Stimulated activated naive CD8-positive, alpha-beta T cell treated with anti-CD3 and anti-CD28 coated beads, Interleukin-15, Interleukin-2, amounts not matched to agents 100 U/mL and 50 U/mL, for 24 hours (primary cell): ENCODE measurements at regions not wholly inside any gene's neighbourhood (a gene's known extent, or its start where the extent isn't known, plus 50 kb on each side); places are given as distances from the start of the nearest gene placed in this dataset.
"Not testable (repeated sequence)": the region's sequence is repeated elsewhere in the genome, so short reads cannot be mapped to it uniquely, and the experiment has no call there.

Source experiments
- ATAC-seq: fragments of 150-1000 bp; cut with Tn5 transposase; one replicate; pipeline ENCODE4 v1.10.0; 2021
- DNase-seq: peaks from one replicate; pipeline ENCODE4 v3.0.0; 2021

GRCh38 chr10:33703501-33704213, 369.2 kb upstream of the NRP1 start:
- ATAC-seq, result no peak
- no peak for DNase-seq

GRCh38 chr10:33698033-33698432, 363.6 kb upstream of the NRP1 start:
- DNase-seq (no peak), ATAC-seq (no peak)

GRCh38 chr10:33697016-33697415, 362.5 kb upstream of the NRP1 start:
- ATAC-seq, result no peak

GRCh38 chr10:33695536-33695935, 361.1 kb upstream of the NRP1 start:
- DNase-seq (no peak), ATAC-seq (no peak)

More at GRCh38 chr10:33697016-33697415, 362.5 kb upstream of the NRP1 start:
- DNase-seq, result no peak

- not testable (repeated sequence) for ATAC-seq, DNase-seq
Measured at GRCh38 chr10:33690536-33690935, 356.1 kb upstream of the NRP1 start.

GRCh38 chr10:33688506-33688905, 354.0 kb upstream of the NRP1 start:
- ATAC-seq (no peak), DNase-seq (no peak)

GRCh38 chr10:33684211-33684611, 349.7 kb upstream of the NRP1 start:
- no peak for ATAC-seq
- no peak for DNase-seq

GRCh38 chr10:33681595-33681994, 347.1 kb upstream of the NRP1 start:
- DNase-seq (no peak), ATAC-seq (no peak)

GRCh38 chr10:33680036-33680435, 345.6 kb upstream of the NRP1 start:
- ATAC-seq (no peak), DNase-seq (no peak)

GRCh38 chr10:33676606-33677339, 342.3 kb upstream of the NRP1 start:
- ATAC-seq (no peak), DNase-seq (no peak)

GRCh38 chr10:33674986-33675599, 340.6 kb upstream of the NRP1 start:
- DNase-seq, result no peak

GRCh38 chr10:33674491-33674890, 340.0 kb upstream of the NRP1 start:
- DNase-seq (no peak), ATAC-seq (no peak)

More at GRCh38 chr10:33674986-33675599, 340.6 kb upstream of the NRP1 start:
- ATAC-seq, result no peak

GRCh38 chr10:33673839-33674415, 339.5 kb upstream of the NRP1 start:
- DNase-seq, result no peak
- no peak for ATAC-seq

GRCh38 chr10:33669904-33670303, 335.4 kb upstream of the NRP1 start:
- ATAC-seq (no peak), DNase-seq (no peak)

- DNase-seq (no peak), ATAC-seq (no peak)
Measured at GRCh38 chr10:33666686-33667480, 332.4 kb upstream of the NRP1 start.

GRCh38 chr10:33665501-33665900, 331.0 kb upstream of the NRP1 start:
- no peak for ATAC-seq
- DNase-seq, result no peak

- DNase-seq, result no peak
- ATAC-seq, result no peak
Measured at GRCh38 chr10:33664070-33664469, 329.6 kb upstream of the NRP1 start.

- DNase-seq (no peak), ATAC-seq (no peak)
Measured at GRCh38 chr10:33661580-33662336, 327.3 kb upstream of the NRP1 start.

- no peak for ATAC-seq
- DNase-seq, result no peak
Measured at GRCh38 chr10:33660329-33660728, 325.9 kb upstream of the NRP1 start.

GRCh38 chr10:33657913-33658312, 323.4 kb upstream of the NRP1 start:
- no peak for DNase-seq
- no peak for ATAC-seq
